ENCODE measurements at regions not wholly inside any gene's neighbourhood (a gene's known extent, or its start where the extent isn't known, plus 50 kb on each side); places are given as distances from the start of the nearest gene placed in this dataset.

DNA sequence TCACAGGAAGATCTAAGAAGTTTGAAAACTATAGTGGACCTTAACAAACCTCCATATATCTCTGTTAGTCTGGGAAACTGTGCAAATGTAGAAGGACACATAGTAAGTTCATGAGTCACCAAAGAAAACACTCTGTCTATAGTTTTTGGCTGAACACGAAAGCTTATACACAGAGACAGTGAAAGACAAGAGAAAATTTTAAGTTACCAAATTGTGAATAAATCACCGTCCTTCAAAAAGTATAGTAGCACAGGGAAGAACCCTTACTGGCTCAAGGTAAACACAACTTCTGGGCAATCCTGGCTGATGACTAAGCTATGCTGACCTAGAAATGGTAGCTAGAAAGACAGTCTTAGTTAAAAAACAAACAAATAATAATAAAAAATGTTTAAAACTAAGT lies 1057.9 kb downstream of the AMY1C start:
- no peak overlapping the region for H3K4me3 ChIP-seq (ENCODE audit: low read depth, poor library complexity, severe bottlenecking)
- 72 to 79% methylated on average over 2 of the region's 2 CpGs for WGBS, 2 donors
- TF ChIP-seq, protein P1, sequence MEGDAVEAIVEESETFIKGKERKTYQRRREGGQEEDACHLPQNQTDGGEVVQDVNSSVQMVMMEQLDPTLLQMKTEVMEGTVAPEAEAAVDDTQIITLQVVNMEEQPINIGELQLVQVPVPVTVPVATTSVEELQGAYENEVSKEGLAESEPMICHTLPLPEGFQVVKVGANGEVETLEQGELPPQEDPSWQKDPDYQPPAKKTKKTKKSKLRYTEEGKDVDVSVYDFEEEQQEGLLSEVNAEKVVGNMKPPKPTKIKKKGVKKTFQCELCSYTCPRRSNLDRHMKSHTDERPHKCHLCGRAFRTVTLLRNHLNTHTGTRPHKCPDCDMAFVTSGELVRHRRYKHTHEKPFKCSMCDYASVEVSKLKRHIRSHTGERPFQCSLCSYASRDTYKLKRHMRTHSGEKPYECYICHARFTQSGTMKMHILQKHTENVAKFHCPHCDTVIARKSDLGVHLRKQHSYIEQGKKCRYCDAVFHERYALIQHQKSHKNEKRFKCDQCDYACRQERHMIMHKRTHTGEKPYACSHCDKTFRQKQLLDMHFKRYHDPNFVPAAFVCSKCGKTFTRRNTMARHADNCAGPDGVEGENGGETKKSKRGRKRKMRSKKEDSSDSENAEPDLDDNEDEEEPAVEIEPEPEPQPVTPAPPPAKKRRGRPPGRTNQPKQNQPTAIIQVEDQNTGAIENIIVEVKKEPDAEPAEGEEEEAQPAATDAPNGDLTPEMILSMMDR (IDR thresholded peaks at IDR 0.05) = no peak
- no peak for TF ChIP-seq POLR2A (IDR thresholded peaks at IDR 0.05)
- DNase-seq (ENCODE audit: low spot score in 2 of 2) = no peak
- intact Hi-C loops (cut with DNase I; ENCODE audit: low total_unique reads) = no loop called here

DNA sequence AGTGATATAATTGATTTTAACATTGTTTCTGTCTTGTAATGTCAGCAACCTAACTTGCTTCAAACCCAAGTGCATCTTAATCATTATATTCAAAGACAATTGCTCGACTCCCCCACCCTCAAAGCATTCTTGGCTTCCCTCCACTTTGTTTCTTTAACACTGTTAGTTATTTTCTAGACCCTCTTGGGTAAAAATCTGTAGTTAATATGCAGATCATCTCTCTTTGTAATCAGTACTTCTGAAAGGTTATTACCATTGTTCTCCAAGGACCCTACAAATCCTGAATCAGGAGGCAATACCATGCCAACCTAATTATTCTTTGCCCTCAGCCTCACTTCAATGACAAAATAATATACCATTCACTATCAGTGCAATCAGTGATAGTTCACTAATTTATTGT lies 1075.7 kb downstream of the AMY1C start:
- WGBS, 2 donors = 43 to 44% methylated on average over 1 of the region's 1 CpG
- no peak overlapping the region for H3K4me3 ChIP-seq (ENCODE audit: low read depth, poor library complexity, severe bottlenecking)
- DNase-seq (ENCODE audit: low spot score in 2 of 2) = no peak
- intact Hi-C loops (cut with DNase I; ENCODE audit: low total_unique reads) = no loop called here
- no peak for TF ChIP-seq POLR2A (IDR thresholded peaks at IDR 0.05)
- TF ChIP-seq, protein P1 (IDR thresholded peaks at IDR 0.05) = no peak

DNA sequence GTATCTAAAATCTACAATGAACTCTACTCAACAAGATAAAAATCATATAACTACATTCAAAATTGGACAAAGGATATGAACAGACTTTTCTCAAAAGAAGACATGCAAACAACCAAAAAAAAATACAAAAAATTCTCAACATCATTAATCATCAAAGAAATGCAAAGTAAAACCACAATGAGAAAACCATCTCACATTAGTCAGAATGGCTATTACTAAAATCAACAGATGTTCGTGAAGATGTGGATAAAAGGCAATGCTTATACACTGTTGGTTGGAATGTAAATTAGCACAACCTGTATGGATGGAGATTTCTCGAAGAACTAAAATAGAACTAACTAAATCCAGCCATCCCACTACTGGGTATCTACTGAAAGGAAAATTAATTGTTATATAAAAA lies 1080.8 kb downstream of the AMY1C start:
- H3K4me3 ChIP-seq (ENCODE audit: low read depth, poor library complexity, severe bottlenecking) = no peak overlapping the region
- intact Hi-C loops (cut with DNase I; ENCODE audit: low total_unique reads) = no loop called here
- no peak for TF ChIP-seq POLR2A (IDR thresholded peaks at IDR 0.05)
- TF ChIP-seq, protein P1 (IDR thresholded peaks at IDR 0.05) = no peak
- 86 to 92% methylated on average over 2 of the region's 2 CpGs for WGBS, 2 donors
- DNase-seq (ENCODE audit: low spot score in 2 of 2) = no peak

DNA sequence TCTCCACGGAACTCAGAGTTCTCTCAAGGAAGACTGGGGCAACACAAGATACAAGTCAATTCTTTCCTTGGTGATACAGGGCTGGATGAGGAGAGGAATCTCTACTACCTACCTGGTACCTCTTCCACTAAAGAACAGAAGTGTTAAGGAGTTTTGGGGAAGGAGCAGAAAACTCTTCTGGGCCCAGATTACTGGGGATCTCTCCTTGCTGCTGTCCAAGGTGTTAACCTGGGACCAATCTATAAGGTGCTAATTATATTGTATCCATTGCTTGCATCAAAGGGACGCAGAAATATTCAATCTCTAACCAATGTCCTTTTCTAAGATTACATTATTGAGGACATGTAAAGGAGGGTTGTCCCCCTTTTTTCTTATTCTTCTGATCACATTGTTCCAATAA lies 1102.5 kb downstream of the AMY1C start:
- TF ChIP-seq, protein P1 (IDR thresholded peaks at IDR 0.05) = no peak
- no peak for TF ChIP-seq POLR2A (IDR thresholded peaks at IDR 0.05)
- intact Hi-C loops (cut with DNase I; ENCODE audit: low total_unique reads) = no loop called here
- no peak for DNase-seq (ENCODE audit: low spot score in 2 of 2)
- H3K4me3 ChIP-seq (ENCODE audit: low read depth, poor library complexity, severe bottlenecking) = no peak overlapping the region
- 80 to 87% methylated on average over 2 of the region's 2 CpGs for whole genome bisulfite sequencing, 2 donors

DNA sequence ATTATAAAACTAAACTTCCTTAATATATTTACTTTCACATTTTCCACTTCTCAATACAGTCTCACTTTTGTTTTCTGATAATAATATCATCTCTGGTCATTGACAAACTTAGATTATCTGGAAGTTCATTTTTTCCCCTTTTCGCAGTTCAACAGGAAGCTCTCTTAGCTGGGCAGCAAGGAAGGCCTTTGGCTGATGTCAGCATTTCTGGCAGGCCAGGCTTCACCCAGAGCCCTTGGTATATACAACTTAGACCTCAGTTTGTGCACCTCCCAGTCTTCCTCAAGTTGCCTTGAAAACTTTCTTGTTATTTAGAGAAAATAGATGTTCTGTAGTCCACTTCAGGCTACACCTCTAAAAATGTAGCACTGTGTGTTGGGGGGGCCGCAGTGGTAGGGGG lies 1103.6 kb downstream of the AMY1C start:
- WGBS, 2 donors = 89 to 91% methylated on average over 2 of the region's 2 CpGs
- intact Hi-C loops (cut with DNase I; ENCODE audit: low total_unique reads) = no loop called here

DNA sequence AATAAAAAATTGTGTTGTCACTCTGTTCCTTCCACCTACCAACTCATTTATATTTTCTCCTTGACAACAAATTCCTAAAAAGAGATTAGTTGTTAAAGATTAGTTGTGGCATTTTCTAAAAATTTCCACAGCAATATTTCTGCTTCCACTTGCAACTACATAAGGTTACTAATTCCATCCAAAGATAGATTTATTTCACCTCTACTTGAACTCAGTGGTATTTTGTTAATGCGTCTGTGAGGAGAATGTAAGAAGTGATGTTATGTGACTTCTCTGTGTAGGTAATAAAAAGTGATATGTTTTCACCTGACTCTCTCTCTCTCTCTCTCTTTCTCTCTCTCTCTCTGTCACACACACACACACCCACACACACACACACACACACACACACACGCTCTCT lies 1104.8 kb downstream of the AMY1C start:
- no peak overlapping the region for H3K4me3 ChIP-seq (ENCODE audit: low read depth, poor library complexity, severe bottlenecking)
- TF ChIP-seq, protein P1 (IDR thresholded peaks at IDR 0.05) = no peak
- TF ChIP-seq POLR2A (IDR thresholded peaks at IDR 0.05) = no peak
- intact Hi-C loops (cut with DNase I; ENCODE audit: low total_unique reads) = no loop called here
- WGBS, 2 donors = 60 to 67% methylated on average over 2 of the region's 2 CpGs
- DNase-seq (ENCODE audit: low spot score in 2 of 2) = no peak

More for the DNA sequence above, 1103.6 kb downstream of the AMY1C start:
- TF ChIP-seq, protein P1 (IDR thresholded peaks at IDR 0.05) = no peak
- no peak for TF ChIP-seq POLR2A (IDR thresholded peaks at IDR 0.05)
- no peak for DNase-seq (ENCODE audit: low spot score in 2 of 2)
- H3K4me3 ChIP-seq (ENCODE audit: low read depth, poor library complexity, severe bottlenecking) = no peak overlapping the region
